Islet precursor cell (in vitro differentiated cells): ENCODE measurements at regions not wholly inside any gene's neighbourhood (a gene's known extent, or its start where the extent isn't known, plus 50 kb on each side); places are given as distances from the start of the nearest gene placed in this dataset.
"Not testable (repeated sequence)": the region's sequence is repeated elsewhere in the genome, so short reads cannot be mapped to it uniquely, and the experiment has no call there.

Experiments
- DNase-seq: peaks from one replicate; pipeline ENCODE4 v3.0.0-alpha.2; 2018

DNA sequence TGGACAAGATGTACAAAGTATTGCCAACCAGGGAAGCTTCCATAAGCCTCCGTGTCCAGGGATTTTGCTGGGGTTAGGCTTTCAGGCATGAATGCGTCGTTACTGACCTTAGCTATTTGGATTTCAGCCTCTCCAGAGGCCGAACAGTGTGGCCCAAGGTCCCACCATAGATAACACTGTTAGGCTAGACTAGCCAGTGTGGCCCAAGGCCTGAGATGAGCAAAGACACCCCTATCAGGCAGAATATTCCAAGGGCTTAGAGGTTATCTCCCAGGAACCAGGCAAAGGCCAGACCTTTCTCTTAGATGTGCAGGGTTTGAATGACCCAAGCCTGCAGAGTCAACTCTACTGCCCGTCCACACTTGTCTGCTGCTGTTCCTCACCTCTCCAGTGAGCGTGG lies 131.7 kb upstream of the NDUFV2 start:
- no peak for DNase-seq

DNA sequence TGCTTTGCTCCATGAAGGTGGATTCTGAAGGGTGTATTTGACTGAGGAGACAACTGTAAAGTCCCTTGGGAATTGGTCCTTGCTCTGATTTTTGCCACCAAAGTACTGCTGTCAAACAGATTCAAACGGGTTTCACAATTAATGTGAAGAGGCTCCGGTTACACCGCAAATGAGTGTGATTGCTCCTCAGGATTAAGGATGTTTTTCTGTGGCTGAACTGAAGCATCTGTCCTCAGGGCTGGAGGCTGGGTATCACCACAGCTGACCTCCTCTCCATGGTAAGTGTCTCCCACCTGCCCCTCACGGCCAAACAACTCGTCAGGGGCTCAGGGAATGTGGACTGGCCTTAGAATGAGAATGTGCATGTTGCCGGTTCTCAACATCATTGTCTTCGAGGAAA lies 130.4 kb upstream of the NDUFV2 start:
- peak; percentile 30 for DNase-seq

DNA sequence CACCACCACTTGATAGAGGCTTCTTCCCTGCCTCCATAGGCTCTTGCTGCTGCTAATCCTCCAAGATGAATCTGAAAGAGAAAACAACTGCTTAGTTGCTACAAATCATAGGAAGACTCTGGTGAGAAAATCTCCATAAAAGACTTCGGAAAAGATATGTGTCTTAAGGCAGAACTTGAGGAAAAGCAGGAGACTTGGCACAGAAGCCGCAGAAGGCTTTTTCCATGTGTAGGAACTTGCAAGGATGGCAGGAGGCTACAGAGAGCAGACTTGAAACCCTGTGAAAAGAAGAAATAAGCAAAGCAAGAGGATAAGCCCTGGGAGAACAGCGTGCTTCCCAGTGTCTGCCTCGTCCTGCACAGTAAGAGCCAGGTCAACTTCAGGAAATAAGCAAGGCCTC lies 128.2 kb upstream of the NDUFV2 start:
- no peak for DNase-seq

DNA sequence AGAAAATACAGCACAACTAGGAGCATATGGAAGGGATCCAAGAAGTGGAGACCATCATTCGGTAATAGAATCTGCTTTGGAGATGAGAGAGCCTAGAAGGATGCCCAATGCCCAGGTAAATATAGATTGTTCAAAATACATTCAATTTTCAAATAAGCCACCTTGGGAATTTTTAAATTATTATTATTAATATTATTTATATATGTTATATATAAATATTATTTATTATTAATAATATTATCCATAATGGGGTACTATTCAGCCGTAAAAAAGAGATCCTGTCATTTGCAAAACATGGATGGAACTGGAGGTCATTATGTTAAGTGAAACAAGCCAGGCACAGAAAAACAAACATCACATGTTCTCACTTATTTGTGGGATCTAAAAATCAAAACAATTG lies 127.8 kb upstream of the NDUFV2 start:
- DNase-seq: no peak

DNA sequence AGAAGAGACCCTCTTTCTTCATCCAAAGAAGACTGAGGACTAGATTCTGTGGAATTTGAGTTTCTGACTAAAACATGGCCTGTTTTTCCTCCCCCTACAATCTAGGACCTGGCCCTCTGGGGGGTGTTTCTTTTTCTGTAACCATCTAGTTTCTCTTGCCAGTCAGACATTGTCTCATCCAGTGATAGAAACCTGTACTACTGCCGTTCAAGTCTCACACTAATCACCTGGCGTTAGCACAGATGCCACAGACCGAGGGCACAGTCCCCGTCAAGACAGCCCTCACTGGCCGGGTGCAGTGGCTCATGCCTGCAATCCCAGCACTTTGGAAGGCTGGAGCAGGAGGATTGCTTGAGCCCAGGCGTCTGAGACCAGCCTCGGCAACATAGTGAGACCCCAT lies 126.9 kb upstream of the NDUFV2 start:
- no peak for DNase-seq

DNA sequence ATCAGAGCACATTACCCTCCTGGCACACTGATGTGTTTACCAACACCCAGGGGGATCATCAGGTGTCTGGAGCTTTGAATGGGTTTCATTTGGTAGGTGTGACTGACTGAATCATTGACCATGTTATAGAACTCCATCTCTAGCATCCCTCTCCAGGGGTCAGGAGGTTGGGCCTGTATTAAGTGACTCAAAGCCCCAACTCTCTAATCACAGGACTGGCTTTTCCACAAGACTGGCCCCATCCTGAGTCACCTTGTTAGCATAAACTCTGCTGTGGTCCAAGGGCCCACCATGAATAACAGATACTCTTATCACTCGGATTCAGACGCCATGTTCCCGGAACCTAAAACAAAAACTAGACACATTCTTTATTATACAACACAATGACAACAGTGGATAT lies 125.9 kb upstream of the NDUFV2 start:
- no peak for DNase-seq

DNA sequence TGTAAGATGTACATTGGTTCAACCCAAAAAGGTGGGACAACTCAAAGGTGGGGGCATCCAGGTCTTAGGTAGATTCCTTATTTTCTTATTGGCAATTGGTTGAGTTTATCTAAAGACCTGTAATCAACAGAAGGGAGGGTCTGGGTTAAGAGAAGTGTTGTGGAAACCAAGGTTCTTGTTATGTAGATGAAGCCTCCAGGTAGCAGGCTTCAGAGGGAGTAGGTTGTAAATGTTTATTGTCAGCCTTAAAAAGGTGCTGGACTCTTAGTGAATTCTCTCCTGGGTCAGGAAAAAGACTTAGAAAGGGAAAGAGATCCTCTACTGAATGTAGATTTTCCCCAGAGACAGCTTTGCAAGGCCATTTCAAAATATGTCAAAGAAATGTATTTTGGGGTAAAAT lies 125.3 kb upstream of the NDUFV2 start:
- DNase-seq: no peak

DNA sequence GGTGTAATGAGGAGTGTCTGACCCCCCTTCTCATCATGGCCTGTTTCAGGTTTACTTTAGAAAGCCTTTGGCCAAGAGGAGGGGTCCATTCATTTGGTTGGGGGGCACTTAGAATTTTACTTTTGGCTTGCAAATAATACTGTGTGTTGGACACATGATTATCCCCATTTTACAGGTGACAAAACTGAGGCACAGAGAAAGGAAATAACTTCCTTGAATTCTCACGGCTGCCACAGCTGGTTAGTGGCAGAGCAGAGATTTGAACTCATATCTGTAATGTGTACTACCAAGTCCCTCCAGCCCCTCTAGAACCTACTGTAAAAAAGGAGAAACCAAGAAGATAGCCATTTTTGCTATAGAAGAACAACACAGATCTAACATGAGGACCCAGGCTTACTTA lies 124.8 kb upstream of the NDUFV2 start:
- DNase-seq: no peak

DNA sequence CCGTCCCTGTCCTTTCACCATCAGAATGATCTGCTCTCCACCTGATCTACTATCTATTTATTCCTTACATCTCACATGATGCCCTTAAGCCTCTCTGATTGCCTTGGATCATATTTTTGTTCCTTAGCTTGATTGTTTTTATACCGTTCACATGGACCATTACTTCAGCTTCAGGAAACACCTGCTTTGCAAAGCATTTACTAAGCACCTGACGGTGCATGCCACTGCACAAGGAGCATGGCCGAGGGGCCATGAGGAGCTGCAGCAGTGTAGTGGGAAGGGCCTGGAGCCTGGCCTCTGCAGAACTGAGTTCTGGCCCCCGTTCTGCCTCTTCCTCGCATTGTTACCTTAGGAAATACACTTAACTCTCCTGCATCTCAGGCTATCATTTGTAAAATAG lies 124.1 kb upstream of the NDUFV2 start:
- no peak for DNase-seq

DNA sequence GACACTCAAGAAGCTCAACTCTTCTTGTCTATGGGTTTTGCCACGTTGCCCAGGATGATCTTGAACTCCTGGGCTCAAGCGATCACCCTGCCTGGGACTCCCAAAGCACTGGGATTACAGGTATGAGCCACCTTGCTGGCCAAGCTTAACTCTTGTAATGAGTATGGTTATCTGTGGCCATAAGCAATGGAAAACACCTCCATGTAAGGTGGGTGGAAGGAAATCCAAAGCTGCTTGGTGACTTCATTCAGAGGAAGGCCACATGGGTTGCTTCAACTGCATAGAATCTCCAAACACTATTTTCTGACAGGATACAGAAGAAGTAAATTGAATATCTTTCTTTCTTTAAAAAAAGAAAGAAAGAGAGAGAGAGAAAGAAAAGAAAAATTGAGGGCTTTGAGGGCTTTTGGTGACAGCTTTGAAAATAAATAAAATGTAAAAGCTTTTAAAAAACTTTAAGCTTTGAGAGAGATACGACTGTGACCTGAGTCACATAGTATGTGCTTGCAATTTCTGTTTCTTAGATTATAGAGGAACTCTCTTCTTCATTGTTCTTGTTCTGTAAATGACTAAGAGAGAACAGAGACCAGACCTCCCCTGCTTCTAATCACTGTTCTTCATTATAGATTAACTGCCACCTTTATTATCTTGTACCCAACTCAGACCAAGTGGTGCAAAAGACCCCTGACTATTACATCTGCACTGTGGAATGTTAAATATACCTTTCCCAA lies 123.1 kb upstream of the NDUFV2 start:
- no peak for DNase-seq

DNA sequence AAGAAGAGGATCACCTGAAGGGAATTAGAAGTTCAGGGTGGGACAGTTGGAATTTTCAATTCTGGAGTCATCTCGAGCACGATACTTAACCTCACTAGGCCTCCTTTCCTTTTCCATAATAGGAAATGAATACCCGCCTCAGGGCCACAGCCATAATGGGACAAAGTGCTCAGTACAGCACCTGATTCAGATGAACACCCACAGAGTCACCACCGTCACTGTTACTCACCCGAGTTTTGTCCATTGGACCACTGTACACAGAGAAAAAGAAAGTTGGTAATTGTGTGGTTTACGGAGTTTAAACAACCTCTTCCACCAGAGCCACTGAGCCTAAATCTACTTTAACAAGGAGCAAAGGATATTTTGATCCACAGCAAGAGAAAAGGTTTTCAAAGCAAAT lies 122.0 kb upstream of the NDUFV2 start:
- DNase-seq: no peak

DNA sequence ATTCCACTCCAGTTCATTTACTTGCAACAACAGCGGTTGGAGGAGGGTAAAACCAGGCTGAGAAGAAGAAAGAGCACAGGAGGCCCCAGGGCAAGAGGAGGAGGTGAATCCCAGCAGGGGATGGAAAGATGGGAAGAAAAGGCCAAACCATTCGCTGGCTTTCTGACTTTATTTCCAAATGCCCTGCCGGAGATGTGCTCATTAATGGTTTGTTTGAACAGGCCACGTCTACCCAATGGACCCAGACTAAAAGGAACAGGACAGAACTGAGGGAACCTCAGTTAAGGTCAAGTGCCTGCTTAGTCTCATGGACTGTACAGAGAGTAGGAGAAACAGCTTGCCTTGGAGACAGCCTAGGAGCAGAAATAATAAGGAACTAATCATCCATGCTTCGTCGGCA lies 121.6 kb upstream of the NDUFV2 start:
- DNase-seq: peak; percentile 58

DNA sequence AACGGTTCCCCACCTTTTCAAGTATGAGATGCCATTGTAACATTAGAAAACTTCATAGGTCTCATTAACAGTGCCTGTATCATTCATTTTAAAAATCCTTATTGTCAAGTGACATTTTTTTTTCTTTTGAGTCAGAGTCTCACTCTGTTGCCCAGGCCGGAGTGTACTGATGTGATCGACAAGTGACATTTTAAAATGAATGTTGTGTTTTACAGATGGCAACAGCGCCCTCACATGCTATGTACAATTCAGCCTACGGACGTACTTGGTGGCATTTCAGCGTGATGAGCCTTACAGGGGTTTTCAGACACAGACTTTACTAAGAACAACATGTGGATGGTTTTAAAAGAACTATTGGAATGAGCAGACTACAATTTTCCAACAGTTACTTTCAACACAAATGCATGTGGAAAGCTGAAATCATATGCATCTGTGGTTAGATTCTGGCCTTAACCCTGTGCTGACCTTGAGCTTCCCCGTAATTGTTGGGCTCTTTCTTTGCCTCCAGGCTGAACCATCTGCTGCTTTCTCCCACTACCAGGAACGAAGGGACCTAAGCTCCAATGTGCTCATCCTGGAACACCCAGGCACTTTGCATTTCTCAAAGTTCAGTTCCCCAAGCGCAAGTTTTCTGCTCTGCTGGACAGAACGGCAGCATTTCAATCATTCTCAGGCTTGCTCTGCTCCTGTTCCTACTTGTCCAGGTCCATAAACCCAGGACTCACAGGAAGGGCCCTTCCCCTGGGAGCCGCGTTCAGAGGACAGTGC lies 119.9 kb upstream of the NDUFV2 start:
- peak; percentile 64 for DNase-seq

DNA sequence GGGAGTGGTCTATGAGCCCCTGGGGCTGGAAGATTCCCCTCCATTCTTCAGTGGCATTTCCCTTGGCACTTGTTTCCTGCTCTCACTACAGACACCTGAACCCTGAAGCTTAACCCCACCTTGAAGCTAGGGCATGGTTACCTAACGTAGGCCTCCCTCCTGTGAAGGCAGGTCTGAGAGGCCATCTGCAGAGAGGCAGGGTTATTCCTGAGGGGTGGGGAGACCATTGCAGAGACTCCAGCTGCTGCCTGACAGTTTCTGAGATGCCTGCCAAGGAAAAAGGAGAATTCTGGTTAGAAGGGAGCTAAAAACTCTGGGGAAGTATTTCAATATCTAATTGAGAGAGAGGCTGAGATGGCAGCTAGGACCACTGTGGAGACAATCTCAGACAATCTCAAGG lies 119.3 kb upstream of the NDUFV2 start:
- no peak for DNase-seq

DNA sequence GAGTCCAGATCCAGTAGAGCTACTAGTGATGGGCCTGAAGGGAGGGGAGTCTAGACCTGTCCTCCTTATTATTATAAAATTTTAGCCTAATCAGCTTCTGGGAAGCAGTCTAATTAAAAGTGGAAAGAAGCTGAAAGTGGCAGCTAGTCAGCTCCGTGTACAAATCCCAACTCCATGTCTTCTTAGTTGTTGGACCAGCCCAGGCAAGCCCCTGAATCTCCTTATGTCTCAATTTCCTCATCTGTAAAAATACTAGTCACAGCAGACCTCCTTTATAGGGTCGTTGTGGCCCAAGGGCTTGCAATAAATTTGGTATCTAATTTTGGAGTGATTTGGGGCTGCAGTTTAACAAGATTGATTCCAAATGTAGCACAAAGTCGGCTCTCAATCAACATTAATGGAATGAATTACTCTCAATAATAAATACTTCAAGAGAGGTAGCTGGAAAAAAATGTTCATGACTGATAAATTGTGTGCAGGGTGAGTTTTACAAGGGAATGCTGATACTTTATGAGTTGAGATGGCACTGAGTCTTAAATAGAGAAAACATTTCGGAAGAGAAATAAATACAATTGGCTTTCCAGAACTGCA lies 118.3 kb upstream of the NDUFV2 start:
- DNase-seq: no peak

DNA sequence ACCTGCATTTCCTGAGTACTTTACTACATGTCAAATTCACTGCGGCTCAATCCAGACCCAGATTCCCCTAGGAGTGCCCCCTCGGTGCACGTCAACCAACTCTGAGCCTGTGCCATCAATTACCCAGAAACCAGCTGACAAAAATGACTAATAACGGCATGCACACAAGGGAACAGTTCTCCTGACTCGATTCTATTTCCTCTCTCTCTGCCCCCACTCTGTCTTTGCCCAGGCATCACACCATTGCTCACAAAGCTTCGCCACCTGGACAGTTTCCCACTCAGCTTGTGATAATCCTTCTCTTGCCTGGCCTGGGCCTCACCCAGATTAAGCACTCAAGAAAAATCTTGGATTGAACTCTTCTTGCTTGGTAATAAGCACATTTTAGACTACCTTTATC lies 115.3 kb upstream of the NDUFV2 start:
- no peak for DNase-seq

DNA sequence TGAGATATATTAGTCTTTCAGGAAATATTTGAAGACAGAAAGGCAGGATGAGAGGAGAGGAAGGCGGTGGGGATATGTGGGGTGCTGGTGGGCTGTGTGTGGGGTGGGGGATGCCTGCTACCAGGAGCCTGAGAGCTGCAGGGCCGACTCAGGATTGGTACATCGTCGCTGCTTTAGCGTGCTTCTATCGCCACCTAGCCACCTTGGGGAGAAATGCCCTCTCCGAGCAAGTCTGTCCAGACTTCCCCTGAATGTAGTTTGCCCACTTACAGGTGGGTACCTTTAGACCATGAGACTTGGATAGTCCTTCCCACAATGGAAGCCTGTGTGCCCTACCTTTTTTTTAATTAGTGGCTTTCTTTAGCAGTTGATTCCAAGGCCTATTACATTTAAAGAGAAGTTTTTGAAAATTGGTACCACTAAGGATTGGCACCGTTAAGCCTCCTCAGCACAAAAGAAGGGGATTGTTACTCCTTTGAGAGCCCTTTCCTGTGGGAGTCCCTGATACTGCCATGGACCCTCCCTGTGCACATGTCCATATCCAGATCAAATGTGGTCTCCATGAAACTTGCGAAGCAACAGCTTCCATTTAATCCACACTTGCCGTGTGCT lies 114.1 kb upstream of the NDUFV2 start:
- DNase-seq: peak; percentile 77

DNA sequence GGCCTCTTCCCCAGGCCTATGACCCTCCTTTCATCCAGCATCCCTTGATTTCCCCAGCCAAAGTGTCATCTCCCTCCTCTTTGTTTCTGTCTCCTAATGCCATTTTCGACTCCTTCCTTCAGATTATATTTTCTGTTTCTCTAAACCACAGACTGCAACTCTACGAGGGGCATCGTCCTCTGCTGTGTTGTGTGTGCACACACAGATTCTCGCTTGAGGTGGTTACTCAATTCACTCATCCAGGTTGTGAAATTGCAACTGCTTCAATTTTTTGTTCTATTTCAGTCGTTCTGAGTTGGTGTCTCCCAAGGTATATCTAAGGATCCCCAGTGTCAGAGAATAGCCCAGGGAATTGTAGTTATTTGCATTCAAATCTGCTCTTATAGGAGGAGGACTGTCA lies 113.5 kb upstream of the NDUFV2 start:
- DNase-seq: no peak

DNA sequence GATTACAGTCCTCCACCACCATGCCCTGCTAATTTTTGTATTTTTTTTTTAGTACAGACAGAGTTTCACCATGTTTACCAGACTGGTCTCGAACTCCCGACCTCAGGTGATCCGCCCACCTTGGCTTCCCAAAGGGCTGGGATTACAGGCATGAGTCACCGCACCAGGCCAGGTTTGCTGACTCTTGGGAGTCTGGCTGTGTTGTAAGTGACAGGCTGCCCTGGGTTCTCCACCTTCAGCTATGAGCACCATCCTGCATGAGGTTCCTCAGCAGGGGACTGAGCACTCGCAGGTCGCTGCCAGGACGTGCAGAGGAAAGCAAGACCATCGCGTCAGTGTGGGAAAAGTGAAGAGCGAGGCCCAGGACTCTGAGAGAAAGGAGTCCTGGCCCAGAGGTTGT lies 112.6 kb upstream of the NDUFV2 start:
- no peak for DNase-seq

DNA sequence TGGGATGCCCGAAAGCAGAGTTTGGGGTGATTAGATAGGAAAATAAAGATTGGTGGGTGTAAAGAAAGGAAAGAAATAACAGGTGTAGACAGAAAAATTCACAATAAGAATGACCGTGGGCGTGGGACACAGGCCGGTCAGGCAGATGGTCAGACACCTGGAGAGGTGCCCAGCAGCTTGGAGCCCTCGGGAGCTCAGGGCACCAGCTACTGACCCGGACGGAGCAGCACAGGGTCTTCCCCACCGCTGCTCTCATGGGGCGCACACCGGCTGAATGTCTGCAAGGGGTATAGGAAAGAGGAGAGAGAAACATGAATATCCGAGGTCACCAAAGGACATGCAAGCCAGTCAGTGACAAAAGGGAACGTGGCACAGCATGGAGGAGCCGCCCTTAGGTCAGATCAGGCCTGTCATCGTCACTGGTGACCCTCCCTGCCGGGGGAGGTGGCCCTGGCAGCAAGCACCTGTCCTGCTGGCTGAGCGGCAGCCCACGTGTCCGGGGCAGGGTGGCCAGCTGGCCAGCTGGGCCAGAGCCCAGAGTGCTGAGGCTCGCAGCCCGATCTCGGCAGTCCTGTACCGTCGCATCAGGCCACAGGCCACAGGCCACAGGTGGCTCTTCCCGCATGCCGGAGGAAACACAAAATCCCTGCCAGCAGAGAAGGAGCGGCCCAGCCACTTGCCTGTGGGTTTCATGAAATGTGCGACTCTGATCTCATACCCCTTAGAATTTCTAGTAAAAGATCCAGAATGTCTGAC lies 112.0 kb upstream of the NDUFV2 start:
- no peak for DNase-seq

DNA sequence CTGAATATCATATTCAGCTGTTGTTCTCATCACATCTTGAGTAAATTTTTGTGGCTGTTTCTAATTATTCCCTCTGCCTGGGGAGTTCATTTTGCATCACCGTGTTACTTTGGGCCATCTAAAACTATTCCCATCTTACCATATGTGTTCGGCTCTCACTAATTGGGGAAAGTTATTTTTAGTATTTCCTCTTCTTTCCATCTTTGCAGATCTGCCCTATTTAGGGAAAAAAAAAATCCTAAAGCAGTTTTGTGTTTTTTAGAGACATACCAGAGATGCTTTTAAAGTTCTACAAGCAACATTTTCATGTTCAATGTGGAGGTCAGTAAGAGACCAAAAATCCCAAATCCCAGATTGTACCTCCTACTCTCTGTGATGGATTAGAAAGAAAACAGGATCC lies 111.3 kb upstream of the NDUFV2 start:
- DNase-seq: no peak

DNA sequence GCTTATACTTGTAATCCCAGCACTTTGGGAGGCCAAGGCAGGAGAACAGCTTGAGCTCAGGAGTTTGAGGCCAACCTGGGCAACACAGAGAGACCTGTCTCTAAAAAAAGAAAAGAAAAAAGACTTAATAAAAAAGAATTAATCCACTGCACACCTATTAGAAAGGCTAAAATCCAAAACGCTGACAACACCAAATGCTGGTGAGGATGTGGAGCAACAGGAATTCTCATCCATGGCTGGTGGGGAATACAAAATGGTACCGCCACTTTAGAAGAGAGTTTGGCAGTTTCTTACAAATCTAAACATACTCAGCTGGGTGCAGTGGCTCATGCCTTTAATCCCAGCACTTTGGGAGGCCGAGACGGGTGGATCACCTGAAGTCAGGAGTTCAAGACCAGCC lies 110.0 kb upstream of the NDUFV2 start:
- not testable (repeated sequence) for DNase-seq

DNA sequence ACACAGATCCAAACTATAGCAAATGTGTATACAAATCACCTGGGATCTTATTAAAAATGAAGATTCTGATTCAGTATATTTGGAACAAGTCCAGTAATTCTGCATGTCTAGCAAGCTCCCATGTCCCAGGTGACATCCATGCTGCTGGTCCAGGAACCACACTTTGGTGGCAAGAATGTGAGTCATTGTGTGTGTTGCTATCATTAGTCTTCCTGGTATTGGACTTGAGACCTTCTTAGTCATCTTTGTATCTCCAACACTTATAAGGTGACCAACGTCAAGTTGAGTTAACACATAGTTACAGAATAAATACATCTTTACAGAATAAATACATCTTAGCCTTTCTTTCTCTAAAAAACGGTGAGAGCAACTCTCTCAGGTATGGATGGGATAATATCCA lies 107.9 kb upstream of the NDUFV2 start:
- no peak for DNase-seq
